Transverse colon (tissue), 4 donors: ENCODE measurements at regions not wholly inside any gene's neighbourhood (a gene's known extent, or its start where the extent isn't known, plus 50 kb on each side); places are given as distances from the start of the nearest gene placed in this dataset.

Experiments
- POLR2A ChIP-seq: fragments of 450-650 bp; IDR thresholded peaks from one replicate; pipeline ENCODE4 v1.6.1; 2016; ENCODE audit warnings: antibody characterized with exemption, mild to moderate bottlenecking, moderate library complexity
- POLR2AphosphoS5 ChIP-seq, 3 donors: sonication (generic); formaldehyde crosslinking; IDR thresholded peaks; one replicate each; pipeline ENCODE4 v1.6.1; 2016; ENCODE audit warnings: antibody characterized with exemption in 3 of 3
- TF ChIP-seq, protein P1 (sequence below), 5 experiments: fragments of 200-600 bp in 3 of 5; fragments of 450-650 bp in 2 of 5; sonication (generic) in 3 of 5; IDR thresholded peaks; 1 replicate in 2 of 5; 2 replicates in 3 of 5; pipeline ENCODE4 v1.5.1; 2016 to 2017; ENCODE audit warnings: antibody characterized with exemption in 5 of 5, inconsistent platforms in 3 of 5, mild to moderate bottlenecking in 2 of 5, moderate library complexity in 1 of 5

GRCh38 chr5:172505845-172506244 lies 51.5 kb upstream of the SH3PXD2B start:
- TF ChIP-seq POLR2AphosphoS5 (IDR thresholded peaks at IDR 0.05), result no peak
- TF ChIP-seq, protein P1, sequence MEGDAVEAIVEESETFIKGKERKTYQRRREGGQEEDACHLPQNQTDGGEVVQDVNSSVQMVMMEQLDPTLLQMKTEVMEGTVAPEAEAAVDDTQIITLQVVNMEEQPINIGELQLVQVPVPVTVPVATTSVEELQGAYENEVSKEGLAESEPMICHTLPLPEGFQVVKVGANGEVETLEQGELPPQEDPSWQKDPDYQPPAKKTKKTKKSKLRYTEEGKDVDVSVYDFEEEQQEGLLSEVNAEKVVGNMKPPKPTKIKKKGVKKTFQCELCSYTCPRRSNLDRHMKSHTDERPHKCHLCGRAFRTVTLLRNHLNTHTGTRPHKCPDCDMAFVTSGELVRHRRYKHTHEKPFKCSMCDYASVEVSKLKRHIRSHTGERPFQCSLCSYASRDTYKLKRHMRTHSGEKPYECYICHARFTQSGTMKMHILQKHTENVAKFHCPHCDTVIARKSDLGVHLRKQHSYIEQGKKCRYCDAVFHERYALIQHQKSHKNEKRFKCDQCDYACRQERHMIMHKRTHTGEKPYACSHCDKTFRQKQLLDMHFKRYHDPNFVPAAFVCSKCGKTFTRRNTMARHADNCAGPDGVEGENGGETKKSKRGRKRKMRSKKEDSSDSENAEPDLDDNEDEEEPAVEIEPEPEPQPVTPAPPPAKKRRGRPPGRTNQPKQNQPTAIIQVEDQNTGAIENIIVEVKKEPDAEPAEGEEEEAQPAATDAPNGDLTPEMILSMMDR (IDR thresholded peaks at IDR 0.05), result no peak
- no peak for TF ChIP-seq POLR2A
